8988T (cell line): ENCODE measurements at regions not wholly inside any gene's neighbourhood (a gene's known extent, or its start where the extent isn't known, plus 50 kb on each side); places are given as distances from the start of the nearest gene placed in this dataset.
A peak's percentile ranks its signal among the peaks of the same experiment; 100 is the strongest.

Experiments
- DNase-seq: peaks from one replicate; pipeline ENCODE4 v3.0.0; 2011

DNA sequence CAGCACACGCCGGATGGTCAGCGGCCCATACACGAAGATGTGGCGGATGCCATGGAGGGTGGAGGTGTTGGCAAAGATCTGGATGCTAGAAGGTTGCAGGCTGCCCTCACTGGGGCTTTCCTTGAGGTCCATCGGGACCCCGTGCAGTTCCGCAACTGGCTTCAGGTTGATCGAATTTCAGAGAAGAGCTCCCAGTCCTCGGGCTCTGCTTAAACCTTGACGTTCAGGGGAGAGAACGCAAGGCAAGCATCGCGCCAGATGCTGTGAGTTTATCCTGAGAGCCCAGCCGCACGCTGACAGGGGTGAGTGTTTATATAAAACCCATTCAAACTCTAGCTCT is 98.7 kb upstream of the CCL2 start:
- DNase-seq, result no peak

GRCh38 chr17:34156741-34157589 is 98.1 kb upstream of the CCL2 start:
- DNase-seq, result no peak

DNA sequence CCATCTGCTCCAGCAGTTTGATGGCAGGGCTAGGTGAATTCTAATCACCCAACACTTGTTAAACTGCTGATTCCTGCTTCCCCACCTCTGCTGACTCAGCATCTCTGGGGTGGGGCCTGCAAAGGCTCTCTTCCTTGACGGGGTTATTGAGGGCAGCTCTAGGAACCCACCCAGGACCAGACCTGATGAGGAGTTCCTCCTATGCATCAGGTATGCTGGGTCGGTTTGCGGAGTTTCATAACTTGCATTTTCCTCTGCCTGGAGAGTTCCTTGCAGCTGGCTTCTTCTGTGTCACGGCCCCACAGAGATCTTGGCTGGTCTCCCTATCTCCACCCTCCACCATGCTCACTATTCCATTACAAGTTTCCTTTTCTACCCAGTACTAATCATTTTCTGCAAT is 93.4 kb upstream of the CCL2 start:
- DNase-seq, result no peak

DNA sequence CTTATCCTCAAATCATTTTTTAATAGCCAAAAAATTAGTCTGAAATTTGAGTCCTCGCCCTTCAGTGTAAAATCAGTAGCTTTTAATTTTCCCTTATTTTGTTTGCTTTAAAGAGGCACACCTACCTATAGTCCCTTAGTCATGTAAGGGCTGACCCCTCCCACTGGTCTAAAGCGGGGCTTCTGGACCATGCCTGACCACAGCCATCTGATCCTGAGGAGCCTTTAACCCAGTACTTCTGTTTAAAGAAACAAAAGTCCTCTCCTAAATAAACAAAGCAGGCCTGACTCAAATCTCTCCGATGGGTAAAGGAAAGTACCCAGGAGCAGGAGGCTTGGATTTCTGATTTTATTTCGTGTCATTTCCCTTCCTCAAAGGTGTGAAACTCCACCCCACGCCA is 92.0 kb upstream of the CCL2 start:
- no peak for DNase-seq

GRCh38 chr17:34163646-34164045 is 91.4 kb upstream of the CCL2 start:
- DNase-seq, result no peak

DNA sequence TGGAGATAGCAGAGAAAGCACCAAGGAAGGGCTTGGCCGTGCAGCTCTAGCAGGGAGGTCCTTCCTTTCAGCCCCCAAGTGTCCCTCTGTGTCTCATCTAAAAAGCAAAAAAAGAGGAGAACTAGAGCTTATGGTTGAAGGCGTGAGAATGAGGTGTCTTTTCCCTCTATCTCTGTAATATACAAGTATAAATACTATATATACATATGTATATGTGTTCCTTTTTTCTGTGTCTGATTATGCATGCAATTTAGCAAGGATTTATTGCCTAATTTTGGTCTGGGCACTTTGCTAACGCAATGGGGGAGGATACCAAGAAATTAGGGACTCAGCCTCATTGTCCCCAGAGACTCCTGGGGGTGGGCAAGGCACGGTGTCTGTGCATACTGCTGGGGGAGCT is 90.2 kb upstream of the CCL2 start:
- no peak for DNase-seq

- DNase-seq, result no peak
These were observed 88.7 kb upstream of the CCL2 start for GRCh38 chr17:34166352-34166751.

DNA sequence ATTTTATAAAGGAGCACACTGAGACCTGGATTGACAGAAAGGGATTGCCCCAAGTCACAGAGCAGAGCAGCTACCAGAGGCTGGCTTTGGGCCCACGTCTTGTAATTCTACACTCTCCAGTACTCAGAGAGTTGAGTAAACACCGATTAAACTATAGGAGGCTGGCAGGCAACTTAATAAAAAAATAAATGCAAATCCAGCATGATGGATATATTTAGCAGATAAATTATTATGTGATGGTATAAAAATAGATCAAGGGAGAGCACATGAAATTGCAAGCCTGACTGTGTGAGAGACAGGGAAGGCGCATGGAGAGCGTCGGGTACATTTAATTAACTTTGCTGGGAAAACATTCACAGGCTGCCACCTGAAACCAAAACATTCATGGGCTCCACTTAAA is 87.7 kb upstream of the CCL2 start:
- DNase-seq, result no peak

GRCh38 chr17:34168989-34169388 is 86.1 kb upstream of the CCL2 start:
- no peak for DNase-seq

DNA sequence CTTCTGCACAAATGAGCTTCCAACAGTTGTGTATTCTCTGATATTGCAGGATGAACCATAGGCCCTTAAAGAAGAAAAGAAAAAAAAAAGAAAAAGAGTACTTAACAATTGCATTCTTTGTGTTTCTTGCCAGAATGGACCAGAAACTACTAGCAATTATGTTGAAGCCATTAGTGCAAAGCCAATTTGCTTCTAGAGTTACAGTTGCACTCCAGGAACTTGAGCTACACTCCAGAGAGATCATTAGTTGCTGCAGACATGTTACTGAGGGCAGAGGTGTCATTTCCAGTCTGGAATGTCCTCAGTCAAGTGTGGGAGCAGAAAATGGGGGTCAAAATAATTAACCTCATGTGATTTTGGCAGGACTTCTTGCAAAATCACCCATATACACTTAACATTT is 85.6 kb upstream of the CCL2 start:
- DNase-seq, result no peak

DNA sequence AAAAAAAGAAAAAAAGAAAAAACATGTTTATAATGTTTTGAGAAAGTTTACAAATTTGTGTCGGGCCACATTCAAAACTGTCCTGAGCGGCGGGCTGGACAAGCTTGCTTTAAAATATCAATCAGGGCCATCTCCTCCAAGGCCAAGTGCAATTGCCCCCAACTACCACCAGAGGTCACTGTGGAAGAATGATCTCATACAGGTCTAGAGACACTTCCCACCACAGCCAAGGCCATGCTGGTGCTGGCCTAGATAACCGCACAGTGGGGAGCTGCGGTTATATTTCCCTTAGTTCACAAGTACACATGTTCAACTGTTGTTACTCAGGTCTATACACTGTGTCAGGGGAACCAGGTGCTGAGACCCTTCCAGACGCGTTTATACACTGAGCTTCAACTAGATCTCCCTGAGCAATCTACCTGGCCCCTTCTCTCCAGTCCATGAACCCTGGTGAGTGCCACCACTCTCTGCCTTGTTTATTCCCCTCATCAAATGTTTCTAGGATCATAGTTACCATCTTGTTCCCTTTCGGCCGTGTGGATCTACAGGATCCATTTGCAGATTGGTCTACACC is 83.8 kb upstream of the CCL2 start:
- DNase-seq, result no peak

GRCh38 chr17:34172390-34172918 is 82.6 kb upstream of the CCL2 start:
- no peak for DNase-seq

GRCh38 chr17:34173241-34173640 is 81.8 kb upstream of the CCL2 start:
- no peak for DNase-seq

- no peak for DNase-seq
These were observed 80.6 kb upstream of the CCL2 start for GRCh38 chr17:34174496-34174895.

DNA sequence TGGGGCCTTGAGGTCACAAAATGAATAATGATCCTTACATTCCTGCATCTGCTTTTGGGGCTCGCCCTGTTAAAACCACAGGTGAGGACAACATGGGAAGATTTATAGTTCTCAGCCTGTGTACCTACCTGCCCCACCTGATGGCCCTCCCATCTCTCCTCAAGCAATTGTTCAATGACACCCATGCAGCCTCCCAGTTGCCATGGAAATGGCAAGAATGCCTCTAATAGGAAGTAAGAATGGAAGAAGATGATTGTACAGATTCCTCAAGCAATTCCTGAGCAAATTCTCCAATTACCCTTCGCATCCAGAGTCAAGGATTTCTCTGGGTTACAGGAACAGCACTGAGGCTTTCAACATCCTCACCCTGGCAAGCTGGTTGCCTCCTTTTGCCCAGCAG is 78.6 kb upstream of the CCL2 start:
- no peak for DNase-seq

GRCh38 chr17:34177642-34178041 is 77.4 kb upstream of the CCL2 start:
- DNase-seq, result no peak

DNA sequence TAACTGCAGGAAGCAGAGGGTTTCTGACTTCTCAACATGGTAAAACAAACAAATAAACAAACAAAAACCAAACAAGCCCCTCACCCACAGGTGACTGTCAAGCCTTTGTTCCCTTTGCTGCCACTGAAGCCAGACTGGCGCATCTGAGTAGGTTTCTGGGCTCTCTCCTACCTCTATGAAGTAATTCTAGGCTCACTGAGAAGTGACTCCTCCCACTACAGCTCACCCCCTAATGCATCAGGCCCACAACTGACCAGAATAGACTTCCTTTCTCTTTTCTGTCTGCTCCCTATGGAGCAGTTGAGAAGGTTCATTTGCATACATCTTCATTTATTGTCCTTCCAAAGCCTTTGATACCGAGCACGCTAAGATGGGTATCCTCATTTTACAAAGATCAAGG is 77.0 kb upstream of the CCL2 start:
- DNase-seq, result no peak

- no peak for DNase-seq
These were observed 72.9 kb upstream of the CCL2 start for GRCh38 chr17:34182036-34182803.

DNA sequence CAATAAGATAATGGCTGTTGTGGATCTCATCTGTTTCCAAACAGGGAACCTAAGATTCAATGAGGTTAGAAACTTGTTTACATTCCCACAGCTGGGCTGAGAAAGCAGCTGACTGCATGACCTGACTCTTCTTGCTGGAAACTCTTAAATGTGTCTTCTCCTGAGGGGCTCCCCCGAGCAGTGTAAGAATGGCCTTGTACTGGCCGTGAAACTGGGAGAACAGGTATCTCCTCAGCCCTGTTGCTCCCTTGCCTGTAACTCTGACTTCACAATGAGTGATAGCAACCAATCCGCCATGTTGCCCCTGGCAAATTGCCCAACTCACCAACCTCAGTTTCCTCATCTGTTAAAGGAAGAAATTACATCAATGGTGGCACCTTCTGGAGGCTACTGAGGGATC is 59.1 kb upstream of the CCL2 start:
- DNase-seq, result no peak

- no peak for DNase-seq
These were observed 56.6 kb upstream of the CCL2 start for GRCh38 chr17:34198519-34198918.

GRCh38 chr17:34199454-34199853 is 55.6 kb upstream of the CCL2 start:
- no peak for DNase-seq

DNA sequence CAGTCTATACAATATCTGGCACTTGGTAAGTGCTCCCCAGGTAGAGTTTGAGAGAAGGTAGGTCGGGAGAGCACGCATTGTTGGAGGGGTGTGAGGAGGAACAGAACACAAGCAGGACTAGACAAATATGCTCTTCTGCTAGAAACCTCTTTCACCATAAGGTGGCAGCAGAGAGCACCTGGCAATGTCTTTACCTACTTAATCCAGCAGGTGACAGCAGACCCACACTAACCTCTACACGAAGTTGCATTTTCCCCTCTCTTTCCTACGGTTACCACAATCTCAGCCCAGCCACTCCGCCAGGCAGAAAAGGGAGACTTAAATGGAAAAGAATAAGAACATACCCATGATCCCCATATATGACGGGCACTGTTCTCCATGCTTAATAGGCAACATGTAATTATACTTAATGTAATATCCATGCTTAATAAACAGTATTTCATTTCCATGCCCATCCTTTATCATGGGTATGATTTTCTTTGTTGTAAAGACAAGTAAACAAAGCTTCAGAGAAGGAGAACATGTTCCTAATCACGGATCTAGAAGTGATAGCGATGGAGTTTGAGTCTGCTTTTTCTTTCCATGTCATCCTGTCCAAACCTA is 55.1 kb upstream of the CCL2 start:
- peak; percentile 5 for DNase-seq

GRCh38 chr17:34201225-34201624 is 53.9 kb upstream of the CCL2 start:
- DNase-seq, result no peak

DNA sequence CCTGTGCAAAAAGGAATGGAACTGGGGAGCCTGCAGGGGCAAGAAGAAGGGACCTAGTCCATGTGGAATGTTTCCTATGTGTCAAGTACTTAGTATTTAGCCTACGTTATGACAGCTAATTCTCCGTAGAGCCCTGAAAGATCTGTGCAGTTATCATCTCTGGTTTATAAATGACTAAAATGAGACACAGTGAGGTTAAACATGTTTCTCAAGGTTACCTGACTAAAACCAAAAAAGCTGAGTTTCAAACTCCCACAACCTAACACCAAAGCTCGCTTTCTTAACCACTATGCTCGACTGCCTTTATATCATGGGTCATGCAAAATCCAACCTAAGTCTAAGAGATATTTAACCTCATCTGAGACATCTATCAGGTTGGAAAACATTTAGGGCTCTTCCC is 53.3 kb upstream of the CCL2 start:
- DNase-seq, result no peak
